ENCODE measurements at regions not wholly inside any gene's neighbourhood (a gene's known extent, or its start where the extent isn't known, plus 50 kb on each side); places are given as distances from the start of the nearest gene placed in this dataset.

DNA sequence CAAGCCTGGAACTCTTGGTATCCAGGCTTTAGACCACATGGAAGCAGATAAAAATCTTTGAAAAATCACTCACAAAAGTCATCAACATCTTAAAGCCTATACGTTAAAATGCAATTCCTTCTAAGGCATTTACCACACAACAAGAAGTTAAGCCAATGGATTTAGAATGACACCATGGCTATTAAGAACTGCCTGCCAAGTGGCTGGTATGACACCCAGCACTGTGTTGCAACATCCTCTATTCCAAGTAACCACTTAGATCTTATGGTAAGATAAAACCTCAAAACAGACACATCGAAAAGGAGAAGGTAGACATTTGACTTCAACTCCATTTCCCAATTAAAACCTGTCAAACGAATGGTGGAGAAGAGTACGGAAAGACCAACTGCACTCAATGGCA lies 344.2 kb upstream of the SLC30A5 start (continued):
- TF ChIP-seq ZNF462 (CRISPR knock-in tag; IDR thresholded peaks at IDR 0.05), result no peak
- TF ChIP-seq, protein P1, sequence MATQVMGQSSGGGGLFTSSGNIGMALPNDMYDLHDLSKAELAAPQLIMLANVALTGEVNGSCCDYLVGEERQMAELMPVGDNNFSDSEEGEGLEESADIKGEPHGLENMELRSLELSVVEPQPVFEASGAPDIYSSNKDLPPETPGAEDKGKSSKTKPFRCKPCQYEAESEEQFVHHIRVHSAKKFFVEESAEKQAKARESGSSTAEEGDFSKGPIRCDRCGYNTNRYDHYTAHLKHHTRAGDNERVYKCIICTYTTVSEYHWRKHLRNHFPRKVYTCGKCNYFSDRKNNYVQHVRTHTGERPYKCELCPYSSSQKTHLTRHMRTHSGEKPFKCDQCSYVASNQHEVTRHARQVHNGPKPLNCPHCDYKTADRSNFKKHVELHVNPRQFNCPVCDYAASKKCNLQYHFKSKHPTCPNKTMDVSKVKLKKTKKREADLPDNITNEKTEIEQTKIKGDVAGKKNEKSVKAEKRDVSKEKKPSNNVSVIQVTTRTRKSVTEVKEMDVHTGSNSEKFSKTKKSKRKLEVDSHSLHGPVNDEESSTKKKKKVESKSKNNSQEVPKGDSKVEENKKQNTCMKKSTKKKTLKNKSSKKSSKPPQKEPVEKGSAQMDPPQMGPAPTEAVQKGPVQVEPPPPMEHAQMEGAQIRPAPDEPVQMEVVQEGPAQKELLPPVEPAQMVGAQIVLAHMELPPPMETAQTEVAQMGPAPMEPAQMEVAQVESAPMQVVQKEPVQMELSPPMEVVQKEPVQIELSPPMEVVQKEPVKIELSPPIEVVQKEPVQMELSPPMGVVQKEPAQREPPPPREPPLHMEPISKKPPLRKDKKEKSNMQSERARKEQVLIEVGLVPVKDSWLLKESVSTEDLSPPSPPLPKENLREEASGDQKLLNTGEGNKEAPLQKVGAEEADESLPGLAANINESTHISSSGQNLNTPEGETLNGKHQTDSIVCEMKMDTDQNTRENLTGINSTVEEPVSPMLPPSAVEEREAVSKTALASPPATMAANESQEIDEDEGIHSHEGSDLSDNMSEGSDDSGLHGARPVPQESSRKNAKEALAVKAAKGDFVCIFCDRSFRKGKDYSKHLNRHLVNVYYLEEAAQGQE (IDR thresholded peaks at IDR 0.05; ENCODE audit: unreplicated experiment), result no peak
- no peak for TF ChIP-seq JUNB (IDR thresholded peaks at IDR 0.05; ENCODE audit: unreplicated experiment)
- TF ChIP-seq EZH2phosphoT487 (IDR thresholded peaks at IDR 0.05; ENCODE audit: unreplicated experiment), result no peak
- TF ChIP-seq CREB1 (CRISPR knock-in tag; IDR thresholded peaks at IDR 0.05; ENCODE audit: low read depth), result no peak
- no peak for TF ChIP-seq ZNF331 (CRISPR knock-in tag; IDR thresholded peaks at IDR 0.05; ENCODE audit: low read depth)
- no peak for TF ChIP-seq STAT1 (IDR thresholded peaks at IDR 0.05; ENCODE audit: unreplicated experiment)
- TF ChIP-seq CTCF (conservative IDR thresholded peaks at IDR 0.05; ENCODE audit: low read depth in 2 of 2), result no peak
- no peak for TF ChIP-seq ZNF114 (CRISPR knock-in tag; IDR thresholded peaks at IDR 0.05)
- no peak for TF ChIP-seq EZH2 (IDR thresholded peaks at IDR 0.05; ENCODE audit: low read depth, unreplicated experiment)

Measured in GM23338 (cell line).